IMR-90 (cell line): ENCODE measurements at regions not wholly inside any gene's neighbourhood (a gene's known extent, or its start where the extent isn't known, plus 50 kb on each side); places are given as distances from the start of the nearest gene placed in this dataset.

Experiments used
- ATAC-seq: fragments of 200-7000 bp; cut with Tn5 transposase; 2 replicates; pipeline ENCODE4 v1.9.1; 2020; ENCODE audit warnings: low read depth, mild to moderate bottlenecking, moderate library complexity
- BruUV-seq: library from RNA; stranded (reverse); fragments of 400-500 nt; replicated peaks from 2 replicates; lab custom pipeline; 2021; lab: Mats Ljungman, UMichigan
- CTCF ChIA-PET: fragments of 300-600 bp; formaldehyde crosslinking; extraction: SDS; loops from one replicate; lab custom pipeline; 2021; ENCODE audit warnings: antibody characterized with exemption; lab: Yijun Ruan, JAX
- POLR2A ChIA-PET: fragments of 300-600 bp; sonication (Branson Sonifier 250); formaldehyde crosslinking; loops from one replicate; lab custom pipeline; 2022; ENCODE audit warnings: antibody characterized with exemption; ENCODE audit not compliant: unreplicated experiment; lab: Charles Lee
- DNase-seq: peaks from one replicate; pipeline ENCODE4 v3.0.0; 2013
- H2AFZ ChIP-seq: replicated peaks from 2 replicates; pipeline ENCODE3; 2013; ENCODE audit warnings: low read length, mild to moderate bottlenecking; ENCODE audit not compliant: poor library complexity
- H2AK5ac ChIP-seq: 2 replicates; pipeline ENCODE4 v1.6.1; 2013; ENCODE audit warnings: low read depth, low read length, inconsistent platforms
- H2AK9ac ChIP-seq: replicated peaks from 2 replicates; pipeline ENCODE3; 2013; ENCODE audit warnings: mild to moderate bottlenecking, low read depth, low read length, moderate library complexity; ENCODE audit not compliant: poor library complexity
- H2BK120ac ChIP-seq: 2 replicates; pipeline ENCODE4 v1.6.1; 2013; ENCODE audit warnings: low read depth, low read length, inconsistent platforms
- H2BK15ac ChIP-seq: 3 replicates; pipeline ENCODE4 v1.6.1; 2013; ENCODE audit warnings: low read depth, low read length, inconsistent platforms
- H2BK20ac ChIP-seq: 2 replicates; pipeline ENCODE4 v1.6.1; 2013; ENCODE audit warnings: low read depth, mild to moderate bottlenecking, inconsistent platforms, low read length, moderate library complexity
- H2BK5ac ChIP-seq: 2 replicates; pipeline ENCODE4 v1.6.1; 2013; ENCODE audit warnings: mild to moderate bottlenecking, low read depth, low read length, inconsistent platforms; ENCODE audit not compliant: poor library complexity, severe bottlenecking
- H3K14ac ChIP-seq: replicated peaks from 2 replicates; pipeline ENCODE4 v1.6.1; 2013; ENCODE audit warnings: low read depth, low read length, inconsistent platforms
- H3K18ac ChIP-seq: 2 replicates; pipeline ENCODE4 v1.6.1; 2013; ENCODE audit warnings: low read depth, low read length, control low read depth
- H3K23ac ChIP-seq: 2 replicates; pipeline ENCODE4 v1.6.1; 2013; ENCODE audit warnings: low read depth, low read length, inconsistent platforms
- H3K27ac ChIP-seq: 2 replicates; pipeline ENCODE4 v1.5.1; 2013; ENCODE audit warnings: mild to moderate bottlenecking, control low read depth, low read length; ENCODE audit not compliant: insufficient read depth
- H3K27me3 ChIP-seq: 2 replicates; pipeline ENCODE4 v1.6.1; 2013; ENCODE audit warnings: low read length; ENCODE audit not compliant: control insufficient read depth, insufficient read depth
- H3K36me3 ChIP-seq: 2 replicates; pipeline ENCODE4 v1.6.1; 2013; ENCODE audit warnings: low read length, mixed read lengths; ENCODE audit not compliant: control insufficient read depth, insufficient read depth
- H3K4ac ChIP-seq: 2 replicates; pipeline ENCODE4 v1.6.1; 2013; ENCODE audit warnings: low read depth, low read length, inconsistent platforms
- H3K4me1 ChIP-seq: 2 replicates; pipeline ENCODE4 v1.6.1; 2013; ENCODE audit warnings: low read length, mixed read lengths; ENCODE audit not compliant: control insufficient read depth, insufficient read depth
- H3K4me2 ChIP-seq: 2 replicates; pipeline ENCODE4 v1.6.1; 2013; ENCODE audit warnings: low read depth, mild to moderate bottlenecking, control low read depth, low read length, moderate library complexity
- H3K4me3 ChIP-seq: 2 replicates; pipeline ENCODE4 v1.5.1; 2013; ENCODE audit warnings: low read depth, mild to moderate bottlenecking, control low read depth, low read length, moderate library complexity; ENCODE audit not compliant: insufficient read depth
- H3K56ac ChIP-seq: 2 replicates; pipeline ENCODE4 v1.6.1; 2013; ENCODE audit warnings: low read length, inconsistent platforms; ENCODE audit not compliant: insufficient read depth; ENCODE audit errors: extremely low read depth
- H3K79me1 ChIP-seq, 2 experiments: 2 replicates each; pipeline ENCODE4 v1.6.1; 2013; ENCODE audit warnings: low read length in 2 of 2, inconsistent platforms in 1 of 2, low read depth in 1 of 2
- H3K9ac ChIP-seq: 2 replicates; pipeline ENCODE4 v1.6.1; 2013; ENCODE audit warnings: low read depth, low read length, control low read depth
- H3K9me1 ChIP-seq: 2 replicates; pipeline ENCODE4 v1.6.1; 2013; ENCODE audit warnings: low read length, inconsistent platforms; ENCODE audit not compliant: insufficient read depth
- H3K9me3 ChIP-seq: 2 replicates; pipeline ENCODE4 v1.6.1; 2013; ENCODE audit warnings: low read length; ENCODE audit not compliant: control insufficient read depth, insufficient read depth
- H4K20me1 ChIP-seq: 2 replicates; pipeline ENCODE4 v1.6.1; 2013; ENCODE audit warnings: low read length, inconsistent platforms; ENCODE audit not compliant: insufficient read depth
- H4K5ac ChIP-seq: 2 replicates; pipeline ENCODE4 v1.6.1; 2013; ENCODE audit warnings: mild to moderate bottlenecking, low read depth, low read length, control low read depth
- H4K8ac ChIP-seq, 2 experiments: 2 replicates each; pipeline ENCODE4 v1.6.1; 2013; ENCODE audit warnings: low read depth in 2 of 2, low read length in 2 of 2, control low read depth in 1 of 2, inconsistent platforms in 1 of 2
- H4K91ac ChIP-seq: 2 replicates; pipeline ENCODE4 v1.6.1; 2013; ENCODE audit warnings: low read depth, low read length, inconsistent platforms; ENCODE audit not compliant: insufficient read depth
- CEBPB ChIP-seq: IDR thresholded peaks from 2 replicates; pipeline ENCODE4 v1.6.1; 2012; ENCODE audit warnings: low read depth, low read length, improper control_type of control experiment
- dilution Hi-C: fragments of 300-500 bp; cut with HindIII; formaldehyde crosslinking; loops from one replicate; pipeline ENCODE4 v1.14.3; 2018; ENCODE audit warnings: low sequenced_read_pairs; ENCODE audit not compliant: unreplicated experiment
- in situ Hi-C: fragments of 300-500 bp; cut with MboI; formaldehyde crosslinking; loops from 3 replicates; pipeline ENCODE4 v1.14.3; 2019; ENCODE audit warnings: low sequenced_read_pairs, inconsistent platforms, mixed read lengths
- intact Hi-C: fragments of 100-400 bp; cut with micrococcal nuclease; formaldehyde crosslinking; loops from 2 replicates; pipeline ENCODE4 v1.10.0; 2022
- TF ChIP-seq, protein P1 (sequence below): fragments of 150-350 bp; IDR thresholded peaks from 2 replicates; pipeline ENCODE4 v1.6.1; 2016; ENCODE audit warnings: low read depth, mild to moderate bottlenecking, low read length, moderate library complexity, borderline replicate concordance

DNA sequence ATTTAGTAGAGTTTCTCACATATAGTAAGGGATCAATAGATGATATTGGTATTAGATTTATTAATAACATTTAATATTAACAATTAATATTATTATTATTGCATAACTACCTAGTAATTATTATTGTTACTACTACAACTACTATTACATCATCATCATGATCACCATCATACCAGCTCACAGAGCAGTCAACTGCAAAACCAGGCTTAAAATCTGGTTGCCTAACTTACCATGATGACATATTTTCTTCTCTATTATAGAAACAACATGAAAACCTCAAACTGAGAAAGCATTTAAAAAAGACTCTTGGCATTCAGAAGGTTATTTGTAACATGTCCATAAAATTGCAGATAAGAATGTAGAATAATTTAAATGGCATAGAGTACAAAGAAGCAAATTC is 247.0 kb upstream of the TTC29 start:
- no peak overlapping the region for H4K91ac ChIP-seq
- H2BK15ac ChIP-seq: no peak overlapping the region
- intact Hi-C loops: no loop called here
- H3K4ac ChIP-seq: no peak overlapping the region
- peaks cover 3% of the 10 kb centered on the region; the same call in 1 of the 2 replicates for H3K9me1 ChIP-seq
- H3K27me3 ChIP-seq: no peaks in the 10 kb centered on the region
- ATAC-seq: no peak
- no peak overlapping the region for H3K56ac ChIP-seq
- H3K9ac ChIP-seq: no peak overlapping the region
- H3K27ac ChIP-seq: no peak overlapping the region
- no peak overlapping the region for H4K8ac ChIP-seq
- no peak overlapping the region for H2AK9ac ChIP-seq
- no peak overlapping the region for H2AFZ ChIP-seq
- peaks cover 3% of the 10 kb centered on the region for H3K4me1 ChIP-seq
- no peaks in the 10 kb centered on the region for H3K36me3 ChIP-seq
- ChIA-PET CTCF (interaction anchor here (1.3 kb wide), 1 partner anchor 12 kb away, joined by 5 read pairs; no protein-coding TSS in a partner anchor), POLR2A (no interaction called here)
- H4K20me1 ChIP-seq: no peaks in the 10 kb centered on the region
- no peaks in the 10 kb centered on the region for H3K79me1 ChIP-seq
- no peak overlapping the region for H4K5ac ChIP-seq
- BruUV-seq: no TSS peak
- TF ChIP-seq CEBPB: peak; percentile 57
- TF ChIP-seq, protein P1, sequence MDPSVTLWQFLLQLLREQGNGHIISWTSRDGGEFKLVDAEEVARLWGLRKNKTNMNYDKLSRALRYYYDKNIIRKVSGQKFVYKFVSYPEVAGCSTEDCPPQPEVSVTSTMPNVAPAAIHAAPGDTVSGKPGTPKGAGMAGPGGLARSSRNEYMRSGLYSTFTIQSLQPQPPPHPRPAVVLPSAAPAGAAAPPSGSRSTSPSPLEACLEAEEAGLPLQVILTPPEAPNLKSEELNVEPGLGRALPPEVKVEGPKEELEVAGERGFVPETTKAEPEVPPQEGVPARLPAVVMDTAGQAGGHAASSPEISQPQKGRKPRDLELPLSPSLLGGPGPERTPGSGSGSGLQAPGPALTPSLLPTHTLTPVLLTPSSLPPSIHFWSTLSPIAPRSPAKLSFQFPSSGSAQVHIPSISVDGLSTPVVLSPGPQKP: no peak
- no peak overlapping the region for H3K14ac ChIP-seq
- no peak overlapping the region for H3K18ac ChIP-seq
- no peak overlapping the region for H2BK120ac ChIP-seq
- no peak overlapping the region for H3K23ac ChIP-seq
- DNase-seq: no peak
- H2BK20ac ChIP-seq: no peak overlapping the region
- dilution Hi-C loops: no loop called here
- in situ Hi-C loops: no loop called here
- no peak overlapping the region for H3K4me3 ChIP-seq
- no peak overlapping the region for H2AK5ac ChIP-seq
- no peak overlapping the region for H2BK5ac ChIP-seq
- no peaks in the 10 kb centered on the region for H3K9me3 ChIP-seq
- H3K4me2 ChIP-seq: no peak overlapping the region
